Loucy (cell line): ENCODE measurements at regions not wholly inside any gene's neighbourhood (a gene's known extent, or its start where the extent isn't known, plus 50 kb on each side); places are given as distances from the start of the nearest gene placed in this dataset.
A peak's percentile ranks its signal among the peaks of the same experiment; 100 is the strongest.

Source experiments
- H2AFZ ChIP-seq: fragments of 200-600 bp; sonication (generic); 2 replicates; pipeline ENCODE4 v1.6.0; 2016; ENCODE audit warnings: antibody characterized with exemption, mild to moderate bottlenecking, low read length, moderate library complexity
- H3F3A ChIP-seq: fragments of 200-600 bp; 2 replicates; pipeline ENCODE4 v1.6.0; 2016; ENCODE audit warnings: antibody characterized with exemption, low read depth, mild to moderate bottlenecking
- H3K27me3 ChIP-seq: fragments of 200-600 bp; sonication (generic); 2 replicates; pipeline ENCODE4 v1.6.1; 2014; ENCODE audit warnings: low read length, mild to moderate bottlenecking; ENCODE audit not compliant: insufficient read depth, poor library complexity, severe bottlenecking
- H3K36me3 ChIP-seq: fragments of 200-600 bp; sonication (generic); 2 replicates; pipeline ENCODE4 v1.6.1; 2016; ENCODE audit warnings: low read length; ENCODE audit not compliant: insufficient read depth
- H3K4me1 ChIP-seq: fragments of 200-600 bp; sonication (generic); 2 replicates; pipeline ENCODE4 v1.5.1; 2014; ENCODE audit warnings: low read length, mild to moderate bottlenecking; ENCODE audit not compliant: insufficient read depth, poor library complexity, severe bottlenecking
- H3K4me2 ChIP-seq: fragments of 200-600 bp; sonication (generic); 2 replicates; pipeline ENCODE4 v1.6.0; 2014; ENCODE audit warnings: antibody characterized with exemption, low read length, low read depth, mild to moderate bottlenecking; ENCODE audit not compliant: poor library complexity, severe bottlenecking
- H3K4me3 ChIP-seq: fragments of 200-600 bp; sonication (generic); 2 replicates; pipeline ENCODE4 v1.5.1; 2014; ENCODE audit warnings: low read length, mild to moderate bottlenecking, mixed read lengths; ENCODE audit not compliant: poor library complexity, severe bottlenecking
- H3K79me2 ChIP-seq: fragments of 200-600 bp; sonication (generic); 2 replicates; pipeline ENCODE4 v1.6.1; 2014; ENCODE audit warnings: low read length; ENCODE audit not compliant: insufficient read depth
- H3K9ac ChIP-seq: fragments of 200-600 bp; sonication (generic); 2 replicates; pipeline ENCODE4 v1.6.0; 2014; ENCODE audit warnings: mild to moderate bottlenecking, low read depth, low read length, moderate library complexity; ENCODE audit not compliant: poor library complexity, severe bottlenecking
- H3K9me2 ChIP-seq: fragments of 200-600 bp; sonication (generic); replicated peaks from 2 replicates; pipeline ENCODE4 v1.6.1; 2016; ENCODE audit warnings: low read depth, low read length, mixed read lengths
- H3K9me3 ChIP-seq: fragments of 200-600 bp; sonication (generic); 2 replicates; pipeline ENCODE4 v1.6.1; 2014; ENCODE audit warnings: mild to moderate bottlenecking, antibody characterized with exemption, low read length, low read depth; ENCODE audit not compliant: insufficient read depth
- H4K20me1 ChIP-seq: fragments of 200-600 bp; sonication (generic); 2 replicates; pipeline ENCODE4 v1.6.0; 2014; ENCODE audit warnings: antibody characterized with exemption, low read length, mild to moderate bottlenecking; ENCODE audit not compliant: insufficient read depth, poor library complexity, severe bottlenecking
- EZH2phosphoT487 ChIP-seq: fragments of 200-600 bp; IDR thresholded peaks from 2 replicates; pipeline ENCODE4 v1.6.1; 2018; ENCODE audit warnings: antibody characterized with exemption, mild to moderate bottlenecking, moderate library complexity, borderline replicate concordance
- TF ChIP-seq, protein P1 (sequence below): fragments of 200-600 bp; sonication (generic); conservative IDR thresholded peaks from 2 replicates; pipeline ENCODE4 v1.5.1; 2014; ENCODE audit warnings: mild to moderate bottlenecking, antibody characterized with exemption, low read length

DNA sequence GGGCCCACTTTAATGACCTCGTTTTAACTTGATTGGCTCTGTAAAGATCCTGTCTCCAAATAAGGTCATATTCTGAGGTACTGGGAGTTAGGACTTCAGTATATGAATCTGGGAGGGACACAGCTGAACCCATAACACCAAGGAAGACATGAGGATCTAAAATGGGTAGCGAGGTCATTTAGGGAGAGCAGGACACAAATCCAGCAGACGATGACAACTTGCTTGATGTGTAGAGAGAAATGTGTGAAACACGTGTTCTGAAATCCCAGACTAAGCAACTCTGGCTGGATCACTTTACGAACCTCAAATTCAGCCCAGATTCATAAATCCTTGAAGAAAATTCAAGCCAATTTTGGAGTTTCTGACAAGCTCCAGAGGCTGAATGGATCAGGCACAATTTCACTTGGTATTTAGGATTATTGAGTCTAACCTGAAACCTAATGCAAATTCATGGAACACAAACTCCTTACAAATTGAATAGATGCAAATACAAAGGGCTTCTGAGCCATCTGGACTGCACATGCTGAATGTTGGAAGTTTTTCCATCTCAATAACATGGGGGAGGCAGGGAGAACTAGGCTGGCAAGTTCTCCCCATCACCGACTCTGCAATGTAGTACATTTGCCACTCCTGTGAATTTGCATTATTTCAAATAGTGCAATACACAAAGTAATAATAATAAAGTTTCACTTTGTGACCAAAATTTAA lies 74.0 kb upstream of the SLC30A5 start:
- Histone ChIP-seq H3K36me3 (no peaks in the 10 kb centered on the region), H2AFZ (no peak overlapping the region), H4K20me1 (no peaks in the 10 kb centered on the region), H3K79me2 (no peaks in the 10 kb centered on the region), H3K4me2 (no peak overlapping the region), H3K9me2 (no peaks in the 10 kb centered on the region), H3K27me3 (no peaks in the 10 kb centered on the region), H3K4me1 (peaks cover 3% of the 10 kb centered on the region), H3F3A (no peaks in the 10 kb centered on the region), H3K4me3 (no peak overlapping the region), H3K9ac (no peak overlapping the region), H3K9me3 (no peaks in the 10 kb centered on the region)
- TF ChIP-seq, protein P1, sequence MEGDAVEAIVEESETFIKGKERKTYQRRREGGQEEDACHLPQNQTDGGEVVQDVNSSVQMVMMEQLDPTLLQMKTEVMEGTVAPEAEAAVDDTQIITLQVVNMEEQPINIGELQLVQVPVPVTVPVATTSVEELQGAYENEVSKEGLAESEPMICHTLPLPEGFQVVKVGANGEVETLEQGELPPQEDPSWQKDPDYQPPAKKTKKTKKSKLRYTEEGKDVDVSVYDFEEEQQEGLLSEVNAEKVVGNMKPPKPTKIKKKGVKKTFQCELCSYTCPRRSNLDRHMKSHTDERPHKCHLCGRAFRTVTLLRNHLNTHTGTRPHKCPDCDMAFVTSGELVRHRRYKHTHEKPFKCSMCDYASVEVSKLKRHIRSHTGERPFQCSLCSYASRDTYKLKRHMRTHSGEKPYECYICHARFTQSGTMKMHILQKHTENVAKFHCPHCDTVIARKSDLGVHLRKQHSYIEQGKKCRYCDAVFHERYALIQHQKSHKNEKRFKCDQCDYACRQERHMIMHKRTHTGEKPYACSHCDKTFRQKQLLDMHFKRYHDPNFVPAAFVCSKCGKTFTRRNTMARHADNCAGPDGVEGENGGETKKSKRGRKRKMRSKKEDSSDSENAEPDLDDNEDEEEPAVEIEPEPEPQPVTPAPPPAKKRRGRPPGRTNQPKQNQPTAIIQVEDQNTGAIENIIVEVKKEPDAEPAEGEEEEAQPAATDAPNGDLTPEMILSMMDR = no peak
- no peak for TF ChIP-seq EZH2phosphoT487

- Histone ChIP-seq H3K4me1 (peaks cover 3% of the 10 kb centered on the region), H3K9ac (no peak overlapping the region), H3K27me3 (no peaks in the 10 kb centered on the region), H2AFZ (peak overlapping the region; percentile 37), H3K4me2 (no peak overlapping the region), H3K9me3 (no peaks in the 10 kb centered on the region), H3K36me3 (no peaks in the 10 kb centered on the region), H3K4me3 (no peak overlapping the region), H4K20me1 (no peaks in the 10 kb centered on the region), H3K79me2 (no peaks in the 10 kb centered on the region), H3K9me2 (no peaks in the 10 kb centered on the region), H3F3A (no peaks in the 10 kb centered on the region)
- TF ChIP-seq, protein P1 = peak; percentile 89
- no peak for TF ChIP-seq EZH2phosphoT487
Measured at GRCh38 chr5:69024241-69024651, 69.6 kb upstream of the SLC30A5 start.

- no peak overlapping the region for H3K9ac ChIP-seq
- no peaks in the 10 kb centered on the region for H4K20me1 ChIP-seq
- H2AFZ ChIP-seq = peak overlapping the region; percentile 40
- H3K36me3 ChIP-seq = no peaks in the 10 kb centered on the region
- H3K9me2 ChIP-seq = no peaks in the 10 kb centered on the region
- no peak overlapping the region for H3K4me3 ChIP-seq
- H3K4me2 ChIP-seq = no peak overlapping the region
- no peaks in the 10 kb centered on the region for H3K79me2 ChIP-seq
- H3K4me1 ChIP-seq = no peaks in the 10 kb centered on the region
- TF ChIP-seq EZH2phosphoT487 = no peak
- TF ChIP-seq, protein P1 = no peak
- no peaks in the 10 kb centered on the region for H3K9me3 ChIP-seq
- H3F3A ChIP-seq = no peaks in the 10 kb centered on the region
- no peaks in the 10 kb centered on the region for H3K27me3 ChIP-seq
Measured at GRCh38 chr5:69029292-69029691, 64.5 kb upstream of the SLC30A5 start.
